ENCODE measurements at regions not wholly inside any gene's neighbourhood (a gene's known extent, or its start where the extent isn't known, plus 50 kb on each side); places are given as distances from the start of the nearest gene placed in this dataset.

DNA sequence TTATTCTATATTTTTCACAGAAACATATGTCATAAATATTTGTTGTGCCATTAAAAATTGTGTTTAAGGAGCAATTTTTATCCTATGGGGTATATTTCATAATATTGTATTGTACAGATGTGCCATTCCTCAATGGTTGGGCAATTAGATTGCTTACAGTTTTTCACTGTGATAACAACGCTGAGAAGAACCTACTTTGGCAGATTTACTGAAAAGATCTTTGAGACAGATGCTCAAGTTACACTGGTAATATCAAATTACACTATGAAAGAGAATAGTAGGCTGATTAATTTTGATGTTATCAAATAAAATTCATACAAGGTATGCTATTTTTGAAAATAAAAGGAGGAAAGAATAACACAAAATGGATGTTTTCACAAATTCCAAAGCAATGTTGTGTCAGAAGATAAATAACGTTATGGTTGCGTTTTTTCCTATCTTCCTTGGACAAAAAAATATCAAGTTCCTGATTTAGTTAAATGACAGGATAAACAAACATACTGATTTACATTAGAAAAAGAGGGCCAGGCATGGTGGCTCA is 335.1 kb upstream of the ZNF521 start:
- H3K4me1 ChIP-seq (ENCODE audit: control insufficient read depth, extremely low read depth, insufficient read depth, low read length), result no peaks in the 10 kb centered on the region
- H2AFZ ChIP-seq (ENCODE audit: low read length), result no peak overlapping the region
- no peaks in the 10 kb centered on the region for H3K79me2 ChIP-seq (ENCODE audit: control insufficient read depth, insufficient read depth, low read length)
- no peaks in the 10 kb centered on the region for H3K9me3 ChIP-seq (ENCODE audit: control insufficient read depth, insufficient read depth, low read depth, low read length)
- H3K36me3 ChIP-seq (ENCODE audit: control insufficient read depth, insufficient read depth, low read length), result no peaks in the 10 kb centered on the region
- H3K27me3 ChIP-seq (ENCODE audit: control insufficient read depth, insufficient read depth, low read length), result no peaks in the 10 kb centered on the region
- peak; percentile 22 to 35 for DNase-seq (ENCODE audit: low read depth in 2 of 2)
- H4K20me1 ChIP-seq (ENCODE audit: control insufficient read depth, extremely low read depth, insufficient read depth, low read length), result no peaks in the 10 kb centered on the region
- no peak overlapping the region for H3K9ac ChIP-seq (ENCODE audit: insufficient read depth, low read length)
- H3K4me2 ChIP-seq (ENCODE audit: extremely low read depth, insufficient read depth, low read length), result no peak overlapping the region
- TF ChIP-seq, protein P1, sequence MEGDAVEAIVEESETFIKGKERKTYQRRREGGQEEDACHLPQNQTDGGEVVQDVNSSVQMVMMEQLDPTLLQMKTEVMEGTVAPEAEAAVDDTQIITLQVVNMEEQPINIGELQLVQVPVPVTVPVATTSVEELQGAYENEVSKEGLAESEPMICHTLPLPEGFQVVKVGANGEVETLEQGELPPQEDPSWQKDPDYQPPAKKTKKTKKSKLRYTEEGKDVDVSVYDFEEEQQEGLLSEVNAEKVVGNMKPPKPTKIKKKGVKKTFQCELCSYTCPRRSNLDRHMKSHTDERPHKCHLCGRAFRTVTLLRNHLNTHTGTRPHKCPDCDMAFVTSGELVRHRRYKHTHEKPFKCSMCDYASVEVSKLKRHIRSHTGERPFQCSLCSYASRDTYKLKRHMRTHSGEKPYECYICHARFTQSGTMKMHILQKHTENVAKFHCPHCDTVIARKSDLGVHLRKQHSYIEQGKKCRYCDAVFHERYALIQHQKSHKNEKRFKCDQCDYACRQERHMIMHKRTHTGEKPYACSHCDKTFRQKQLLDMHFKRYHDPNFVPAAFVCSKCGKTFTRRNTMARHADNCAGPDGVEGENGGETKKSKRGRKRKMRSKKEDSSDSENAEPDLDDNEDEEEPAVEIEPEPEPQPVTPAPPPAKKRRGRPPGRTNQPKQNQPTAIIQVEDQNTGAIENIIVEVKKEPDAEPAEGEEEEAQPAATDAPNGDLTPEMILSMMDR (conservative IDR thresholded peaks at IDR 0.05 in 1 of 2, IDR thresholded peaks at IDR 0.05 in 1 of 2; ENCODE audit: low read depth in 1 of 2, low read length in 2 of 2), result no peak
- TF ChIP-seq EZH2 (IDR thresholded peaks at IDR 0.05; ENCODE audit: low read length, missing control alignments), result no peak
- H3K27ac ChIP-seq (ENCODE audit: insufficient read depth, low read length), result no peak overlapping the region
- no peak overlapping the region for H3K4me3 ChIP-seq (replicated peaks in 1 of 4; ENCODE audit: control extremely low read depth in 1 of 4, insufficient read depth in 1 of 4, low read depth in 3 of 4, low read length in 4 of 4)

DNA sequence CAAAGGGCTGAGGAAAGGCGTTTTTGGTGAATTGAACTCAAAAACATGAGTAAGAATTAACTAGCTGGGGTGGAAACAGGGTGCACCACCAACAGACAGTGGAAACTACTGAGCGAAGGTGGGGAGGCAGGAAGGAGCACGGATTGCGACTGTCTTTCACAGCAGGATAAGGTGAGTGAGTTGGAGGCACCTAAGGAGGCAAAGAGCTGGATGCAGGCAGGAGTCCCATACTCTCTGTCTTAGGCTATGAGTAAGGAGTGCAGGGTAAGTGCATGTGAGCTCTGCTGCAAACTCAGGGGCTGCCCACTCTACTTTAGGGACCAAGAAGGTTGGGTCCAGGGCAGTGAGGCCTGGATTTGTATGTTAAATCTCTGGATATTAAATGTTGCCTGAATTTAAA is 333.1 kb upstream of the ZNF521 start:
- Histone ChIP-seq H3K36me3 (ENCODE audit: control insufficient read depth, insufficient read depth, low read length) (no peaks in the 10 kb centered on the region), H3K4me3 (replicated peaks in 1 of 4; ENCODE audit: control extremely low read depth in 1 of 4, insufficient read depth in 1 of 4, low read depth in 3 of 4, low read length in 4 of 4) (no peak overlapping the region), H2AFZ (ENCODE audit: low read length) (no peak overlapping the region), H3K4me1 (ENCODE audit: control insufficient read depth, extremely low read depth, insufficient read depth, low read length) (no peaks in the 10 kb centered on the region), H3K79me2 (ENCODE audit: control insufficient read depth, insufficient read depth, low read length) (no peaks in the 10 kb centered on the region), H3K9me3 (ENCODE audit: control insufficient read depth, insufficient read depth, low read depth, low read length) (no peaks in the 10 kb centered on the region), H3K4me2 (ENCODE audit: extremely low read depth, insufficient read depth, low read length) (no peak overlapping the region), H3K27ac (ENCODE audit: insufficient read depth, low read length) (no peak overlapping the region), H4K20me1 (ENCODE audit: control insufficient read depth, extremely low read depth, insufficient read depth, low read length) (no peaks in the 10 kb centered on the region), H3K9ac (ENCODE audit: insufficient read depth, low read length) (no peak overlapping the region), H3K27me3 (ENCODE audit: control insufficient read depth, insufficient read depth, low read length) (no peaks in the 10 kb centered on the region)
- no peak for DNase-seq (ENCODE audit: low read depth in 2 of 2)
- TF ChIP-seq EZH2 (IDR thresholded peaks at IDR 0.05; ENCODE audit: low read length, missing control alignments), result no peak

DNA sequence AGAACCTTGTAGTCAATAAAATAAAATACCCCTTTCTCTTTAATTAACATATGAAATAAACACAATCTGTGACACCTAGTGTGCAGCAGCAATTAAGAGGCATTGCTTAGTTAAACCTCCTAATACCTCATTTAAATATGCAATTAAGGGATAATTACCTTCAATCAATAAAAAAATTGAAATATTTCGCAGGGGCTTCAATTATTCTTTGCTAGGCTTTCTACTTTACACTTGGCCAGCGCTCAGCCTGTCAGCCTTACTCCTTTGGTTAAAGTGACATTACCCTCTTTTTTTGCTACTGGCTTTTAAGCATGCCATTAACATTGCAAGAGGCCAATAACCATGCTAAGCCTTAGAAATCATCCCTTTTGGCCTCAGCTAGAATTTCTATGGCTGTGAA is 327.5 kb upstream of the ZNF521 start:
- no peak overlapping the region for H3K4me3 ChIP-seq (replicated peaks in 1 of 4; ENCODE audit: control extremely low read depth in 1 of 4, insufficient read depth in 1 of 4, low read depth in 3 of 4, low read length in 4 of 4)
- no peaks in the 10 kb centered on the region for H3K27me3 ChIP-seq (ENCODE audit: control insufficient read depth, insufficient read depth, low read length)
- DNase-seq (ENCODE audit: low read depth in 2 of 2), result no peak
- TF ChIP-seq, protein P1 (conservative IDR thresholded peaks at IDR 0.05 in 1 of 2, IDR thresholded peaks at IDR 0.05 in 1 of 2; ENCODE audit: low read depth in 1 of 2, low read length in 2 of 2), result no peak
- no peaks in the 10 kb centered on the region for H3K4me1 ChIP-seq (ENCODE audit: control insufficient read depth, extremely low read depth, insufficient read depth, low read length)
- no peaks in the 10 kb centered on the region for H4K20me1 ChIP-seq (ENCODE audit: control insufficient read depth, extremely low read depth, insufficient read depth, low read length)
- H3K36me3 ChIP-seq (ENCODE audit: control insufficient read depth, insufficient read depth, low read length), result no peaks in the 10 kb centered on the region
- H3K4me2 ChIP-seq (ENCODE audit: extremely low read depth, insufficient read depth, low read length), result no peak overlapping the region
- no peak overlapping the region for H3K27ac ChIP-seq (ENCODE audit: insufficient read depth, low read length)
- H3K79me2 ChIP-seq (ENCODE audit: control insufficient read depth, insufficient read depth, low read length), result no peaks in the 10 kb centered on the region
- no peak overlapping the region for H2AFZ ChIP-seq (ENCODE audit: low read length)
- no peaks in the 10 kb centered on the region for H3K9me3 ChIP-seq (ENCODE audit: control insufficient read depth, insufficient read depth, low read depth, low read length)
- no peak overlapping the region for H3K9ac ChIP-seq (ENCODE audit: insufficient read depth, low read length)
